GM18868 (cell line): ENCODE measurements at regions not wholly inside any gene's neighbourhood (a gene's known extent, or its start where the extent isn't known, plus 50 kb on each side); places are given as distances from the start of the nearest gene placed in this dataset.

Experiments used
- ATAC-seq: cut with Tn5 transposase; IDR thresholded peaks from one replicate; pipeline ENCODE4 v1.9.1; 2021; ENCODE audit warnings: mild to moderate bottlenecking, moderate library complexity; ENCODE audit not compliant: unreplicated experiment

GRCh38 chr11:97234016-97234415 lies 844.2 kb downstream of the JRKL start:
- no peak for ATAC-seq

GRCh38 chr11:97237151-97237550 lies 847.3 kb downstream of the JRKL start:
- ATAC-seq: no peak

GRCh38 chr11:97247601-97248000 lies 857.8 kb downstream of the JRKL start:
- ATAC-seq: no peak

- ATAC-seq: no peak
Observed at GRCh38 chr11:97254790-97255189, 865.0 kb downstream of the JRKL start.

GRCh38 chr11:97259434-97259833 lies 869.6 kb downstream of the JRKL start:
- ATAC-seq: no peak

GRCh38 chr11:97259884-97260283 lies 870.1 kb downstream of the JRKL start:
- ATAC-seq: no peak

- no peak for ATAC-seq
Observed at GRCh38 chr11:97263183-97263858, 873.5 kb downstream of the JRKL start.

GRCh38 chr11:97269527-97269926 lies 879.7 kb downstream of the JRKL start:
- ATAC-seq: peak; percentile 77

- no peak for ATAC-seq
Observed at GRCh38 chr11:97279341-97279740, 889.5 kb downstream of the JRKL start.

- ATAC-seq: no peak
Observed at GRCh38 chr11:97280347-97280746, 890.5 kb downstream of the JRKL start.

GRCh38 chr11:97289823-97290222 lies 900.0 kb downstream of the JRKL start:
- no peak for ATAC-seq

- ATAC-seq: no peak
Observed at GRCh38 chr11:97290464-97291041, 900.7 kb downstream of the JRKL start.

GRCh38 chr11:97296301-97296700 lies 906.5 kb downstream of the JRKL start:
- ATAC-seq: no peak

- ATAC-seq: no peak
Observed at GRCh38 chr11:97309291-97309690, 919.5 kb downstream of the JRKL start.

- peak; percentile 47 for ATAC-seq
Observed at GRCh38 chr11:97325693-97326092, 935.9 kb downstream of the JRKL start.

GRCh38 chr11:97332271-97332670 lies 942.5 kb downstream of the JRKL start:
- ATAC-seq: no peak

- no peak for ATAC-seq
Observed at GRCh38 chr11:97336064-97336463, 946.3 kb downstream of the JRKL start.

GRCh38 chr11:97345032-97345431 lies 955.2 kb downstream of the JRKL start:
- no peak for ATAC-seq

- ATAC-seq: no peak
Observed at GRCh38 chr11:97349201-97349600, 959.4 kb downstream of the JRKL start.

GRCh38 chr11:97351939-97352338 lies 962.1 kb downstream of the JRKL start:
- no peak for ATAC-seq

GRCh38 chr11:97354026-97354425 lies 964.2 kb downstream of the JRKL start:
- no peak for ATAC-seq

- ATAC-seq: no peak
Observed at GRCh38 chr11:97354576-97354975, 964.8 kb downstream of the JRKL start.

- ATAC-seq: no peak
Observed at GRCh38 chr11:97355230-97355629, 965.4 kb downstream of the JRKL start.
